NOMO-1 treated with DMSO at 0.1 percent for 48 hours (cell line): ENCODE measurements at regions not wholly inside any gene's neighbourhood (a gene's known extent, or its start where the extent isn't known, plus 50 kb on each side); places are given as distances from the start of the nearest gene placed in this dataset.

Experiments
- DNase-seq: peaks from one replicate; lab custom pipeline; 2025; ENCODE audit not compliant: unreplicated experiment; lab: John Stamatoyannopoulos, UW

GRCh38 chr4:24117975-24118374 lies 228.1 kb upstream of the PPARGC1A start:
- no peak for DNase-seq

- DNase-seq = no peak
Measured at GRCh38 chr4:24116107-24116506, 226.3 kb upstream of the PPARGC1A start.

DNA sequence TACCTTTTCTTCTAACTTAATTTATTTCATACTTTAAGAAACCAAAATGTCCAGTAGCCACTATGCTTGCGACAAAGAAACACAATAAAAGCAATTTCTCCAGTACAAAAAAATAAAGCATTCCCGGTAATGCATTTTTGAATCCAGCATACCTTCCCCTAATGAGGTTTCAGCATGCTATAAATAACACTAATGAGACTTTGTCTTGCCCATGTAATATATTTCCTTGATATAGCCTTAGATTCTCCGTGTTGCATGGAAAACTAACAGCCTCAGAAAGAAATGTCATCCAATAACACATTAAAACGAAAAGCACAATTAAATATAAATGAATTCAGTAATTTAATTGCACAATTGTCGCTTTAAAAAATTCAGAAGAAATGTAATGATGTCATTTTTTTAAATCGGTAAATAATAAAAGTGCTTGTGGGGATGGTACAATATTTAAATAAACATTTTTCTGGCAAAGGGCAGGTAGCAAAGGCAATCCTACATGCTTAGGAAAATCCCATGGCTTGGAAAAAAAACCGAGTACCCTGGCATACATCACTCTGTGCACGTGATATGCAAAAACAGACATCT lies 225.2 kb upstream of the PPARGC1A start:
- no peak for DNase-seq

DNA sequence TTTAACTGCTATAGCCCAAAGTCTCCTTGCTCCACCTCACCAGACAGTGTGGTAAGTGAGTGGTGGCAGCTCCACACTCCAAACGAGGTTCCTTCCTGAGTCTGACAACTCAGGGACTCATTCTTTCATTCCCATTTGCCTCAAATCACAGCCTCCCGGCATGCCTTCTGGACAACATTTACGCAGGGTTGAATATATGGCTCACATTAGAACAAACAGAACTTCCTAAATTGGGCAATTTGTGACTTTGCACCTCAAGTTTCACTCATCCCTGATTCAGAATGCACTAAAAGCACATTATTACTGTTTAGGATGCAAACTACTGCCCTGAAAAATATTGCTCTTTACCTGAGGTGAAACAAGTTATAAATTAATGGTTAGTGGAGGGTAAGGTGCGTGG lies 224.6 kb upstream of the PPARGC1A start:
- no peak for DNase-seq

DNA sequence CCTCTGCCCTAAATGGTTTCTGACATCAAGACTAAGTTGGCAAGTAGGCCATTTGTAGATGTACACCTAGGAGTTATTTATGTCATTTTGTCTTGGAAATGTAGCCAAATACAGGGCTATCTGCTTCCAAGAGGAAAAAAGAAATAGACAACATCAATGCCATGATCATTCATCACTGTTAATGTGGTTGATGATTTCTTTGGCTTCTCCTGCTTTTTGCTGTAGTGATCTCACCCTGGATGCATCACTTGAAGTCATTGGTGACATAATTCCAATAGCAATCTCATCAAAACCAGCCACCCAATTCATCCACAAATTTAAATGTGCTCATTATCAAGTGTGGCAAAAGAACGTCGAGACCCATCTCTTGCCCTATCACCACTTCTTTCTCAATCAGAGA lies 222.6 kb upstream of the PPARGC1A start:
- DNase-seq = no peak

- no peak for DNase-seq
Measured at GRCh38 chr4:24108567-24108966, 218.7 kb upstream of the PPARGC1A start.

DNA sequence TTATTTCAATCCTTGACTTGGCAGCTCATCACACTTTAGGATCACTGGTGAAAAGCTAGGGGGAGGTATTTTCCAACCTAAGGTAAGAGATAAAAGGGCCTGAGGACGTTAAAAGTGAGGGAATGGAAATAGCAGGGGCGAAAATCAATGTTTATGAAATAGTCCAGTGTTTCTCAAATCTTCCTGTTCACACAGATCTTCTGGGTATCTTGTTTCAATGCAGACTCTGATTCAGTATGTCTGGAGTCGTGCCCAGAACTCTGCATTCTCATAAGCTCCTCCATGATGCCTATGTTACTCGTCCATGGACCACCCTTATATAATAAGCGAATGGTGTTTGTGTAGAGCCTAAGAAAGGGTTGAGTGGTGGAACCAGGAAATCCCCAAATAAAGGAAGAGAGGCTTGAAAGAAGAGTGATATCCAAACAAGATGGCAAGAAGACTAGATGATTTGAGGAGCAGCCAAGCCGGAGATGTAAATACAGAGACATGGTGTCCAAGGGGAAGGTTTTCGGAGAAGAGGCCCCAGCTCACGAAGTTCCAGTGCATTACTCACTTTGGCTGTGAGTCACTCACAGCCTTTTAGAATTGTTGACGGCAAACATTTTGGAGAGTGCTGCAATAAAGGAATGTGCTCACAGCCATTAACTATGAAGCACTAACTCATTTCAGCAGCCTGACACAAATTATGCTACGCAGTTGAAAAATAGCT lies 215.6 kb upstream of the PPARGC1A start:
- DNase-seq = no peak

DNA sequence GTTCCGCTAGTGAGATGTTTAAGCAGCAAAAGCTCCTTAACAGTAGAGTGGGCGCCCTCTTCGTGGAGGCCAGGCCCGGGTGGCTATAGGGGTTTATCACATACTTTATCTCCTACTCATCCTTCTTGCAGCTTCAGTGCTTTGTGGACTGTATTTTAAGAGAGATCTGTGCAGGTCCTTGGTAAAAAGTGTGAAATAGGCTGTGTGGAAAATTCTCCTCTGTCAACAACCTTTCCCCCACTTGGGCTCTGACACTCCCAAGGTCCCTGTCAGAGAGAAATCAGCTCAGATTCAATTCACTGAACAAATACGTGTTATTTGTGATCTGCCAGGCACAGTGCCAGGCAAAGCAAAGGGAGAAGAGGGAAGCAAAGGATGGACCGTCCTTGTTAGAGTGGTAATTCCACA lies 214.3 kb upstream of the PPARGC1A start:
- DNase-seq = no peak

DNA sequence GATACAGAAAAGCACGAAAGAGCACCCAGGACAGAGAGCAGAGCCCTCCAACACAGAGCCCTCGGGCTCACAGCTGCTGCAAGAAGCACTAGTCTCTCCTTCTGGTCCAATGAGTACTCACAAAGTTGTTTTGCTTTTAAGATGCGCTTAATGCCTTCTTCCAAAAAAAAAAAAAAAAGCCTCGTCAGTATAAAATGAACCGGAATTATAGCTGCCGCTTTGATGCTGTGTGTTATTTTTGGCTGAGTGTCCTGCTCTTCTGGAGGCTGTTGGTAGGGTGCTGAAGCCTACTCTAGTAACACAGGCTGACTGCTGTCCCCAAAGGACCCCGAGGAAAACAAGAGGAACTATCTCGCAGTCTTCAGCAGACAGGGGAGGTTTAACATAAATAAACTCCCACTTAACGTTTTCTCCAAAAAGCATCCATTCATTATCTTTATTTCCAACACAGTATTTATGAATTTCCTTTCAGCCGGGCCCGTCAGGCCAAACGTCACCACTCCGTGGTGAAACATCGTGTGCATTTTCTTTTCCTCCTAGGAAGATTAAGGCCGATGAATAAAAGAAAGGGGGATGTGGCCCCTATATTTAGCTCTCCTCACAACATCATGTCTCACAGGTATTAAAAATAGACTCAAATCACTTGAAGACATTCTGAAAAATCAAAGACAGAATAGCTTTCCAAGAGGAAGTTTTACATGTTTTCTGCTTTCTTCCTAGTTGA lies 213.7 kb upstream of the PPARGC1A start:
- DNase-seq = no peak

- no peak for DNase-seq
Measured at GRCh38 chr4:24102621-24103020, 212.8 kb upstream of the PPARGC1A start.

- DNase-seq = no peak
Measured at GRCh38 chr4:24096603-24097002, 206.8 kb upstream of the PPARGC1A start.

DNA sequence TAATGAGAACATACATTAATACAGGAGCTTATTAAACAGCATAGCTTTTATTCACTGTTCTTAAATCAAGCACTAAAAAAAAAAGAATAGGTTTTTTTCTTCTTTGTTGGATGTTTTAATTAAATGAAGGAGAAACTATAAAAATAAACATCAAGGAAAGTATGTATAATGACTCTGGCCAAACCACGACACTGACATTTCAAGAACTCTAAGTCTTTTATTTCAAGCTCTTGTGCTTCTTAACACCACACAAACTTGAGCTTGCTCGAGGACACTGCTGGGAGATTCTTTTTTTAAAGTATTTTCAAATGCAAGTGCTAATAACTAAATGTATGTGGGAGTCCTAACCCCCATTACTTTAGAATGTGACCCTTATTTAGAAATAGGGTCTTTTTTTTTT lies 204.9 kb upstream of the PPARGC1A start:
- no peak for DNase-seq

DNA sequence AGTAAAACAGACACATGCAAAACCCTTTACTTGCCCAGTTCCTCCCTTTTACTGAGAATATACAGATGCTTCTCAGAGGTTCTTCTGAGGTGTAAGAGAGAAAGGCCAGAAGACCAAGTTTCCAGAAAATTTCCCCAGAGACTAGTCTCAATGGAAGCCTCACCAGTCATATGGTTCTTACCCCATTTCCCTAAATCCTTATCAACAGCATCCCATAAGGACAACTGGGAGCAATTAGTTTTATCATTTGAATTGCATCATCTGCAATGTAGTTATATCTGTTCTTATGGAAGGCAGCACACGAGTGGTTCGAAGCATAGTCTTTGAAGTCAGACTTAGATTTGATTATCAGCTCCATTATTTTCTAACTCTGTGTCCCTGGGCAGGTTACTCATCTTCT lies 203.6 kb upstream of the PPARGC1A start:
- no peak for DNase-seq

DNA sequence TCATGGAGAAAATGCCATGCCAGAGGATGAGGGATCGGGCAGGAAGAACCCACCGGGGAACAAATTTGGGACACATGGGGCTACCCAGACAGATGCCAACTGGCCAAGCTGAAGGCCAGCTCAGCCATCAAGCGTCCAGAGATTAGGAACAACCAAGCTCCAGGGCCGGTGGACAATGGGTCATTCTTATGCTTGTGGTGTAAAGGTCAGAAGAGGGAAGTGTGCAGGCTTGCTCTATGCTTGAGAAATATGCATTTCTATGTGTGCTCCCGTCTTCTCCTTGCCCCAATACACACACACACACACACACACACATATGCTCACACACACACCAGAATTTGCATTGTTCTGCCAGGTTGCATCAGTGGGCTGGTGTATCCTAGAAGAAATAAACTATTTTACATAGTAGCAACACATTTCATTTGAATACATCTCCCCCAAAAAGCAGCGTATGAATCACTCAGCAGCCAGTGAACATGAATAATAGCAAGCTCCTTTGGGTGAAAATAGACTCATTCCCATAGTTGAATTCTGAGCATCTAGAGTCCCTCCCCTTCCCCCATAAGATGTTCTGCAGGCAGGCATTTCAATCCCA lies 201.9 kb upstream of the PPARGC1A start:
- no peak for DNase-seq

DNA sequence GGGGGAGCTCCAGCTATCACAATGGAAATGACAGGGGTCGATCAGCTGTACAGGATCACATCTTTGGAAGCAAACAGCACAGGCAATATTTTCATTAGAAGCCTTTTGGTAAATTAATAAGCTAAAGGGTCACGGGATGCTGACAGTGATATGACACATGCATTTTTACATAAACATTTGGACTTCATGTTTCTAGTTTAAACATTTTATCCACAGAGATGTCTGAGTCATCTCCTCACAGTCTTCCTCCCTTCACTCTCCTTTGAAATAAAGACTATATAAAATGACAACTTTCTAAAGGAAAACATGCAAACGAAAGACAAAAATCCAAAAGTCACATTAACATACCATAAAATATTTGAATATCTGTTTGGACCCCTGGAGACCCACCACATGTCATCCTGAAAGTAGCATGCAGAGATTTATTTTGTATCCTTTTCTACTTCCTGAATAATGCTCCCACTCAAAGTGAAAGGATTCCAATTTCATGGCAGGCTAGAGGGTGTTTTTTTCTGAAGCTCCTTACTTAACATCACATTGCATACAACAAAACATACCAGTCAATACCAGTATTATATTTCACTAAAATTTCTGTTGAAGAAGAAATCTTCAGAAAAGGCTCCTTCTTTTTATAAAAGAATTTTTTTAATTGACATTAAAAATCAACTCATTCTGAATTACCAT lies 200.1 kb upstream of the PPARGC1A start:
- no peak for DNase-seq

DNA sequence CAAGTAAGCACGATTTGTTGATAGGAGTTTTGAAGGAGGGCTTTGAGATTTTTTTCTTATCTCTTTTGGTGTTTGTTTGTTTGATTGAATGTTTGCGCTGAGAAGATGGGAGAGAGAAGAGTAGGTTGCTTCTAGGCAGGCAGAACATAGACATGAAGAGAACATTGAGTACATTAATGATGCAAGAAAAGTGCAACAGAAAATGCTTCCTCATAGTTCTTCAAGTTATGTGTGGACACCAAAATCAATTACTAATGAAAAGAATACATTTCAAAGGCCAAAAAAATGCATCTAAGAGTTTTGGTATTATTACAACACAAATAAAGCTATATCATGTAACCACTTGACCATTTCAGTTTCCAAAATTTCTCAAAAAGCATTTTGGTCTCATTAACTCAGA lies 191.0 kb upstream of the PPARGC1A start:
- DNase-seq = no peak

GRCh38 chr4:24078347-24078962 lies 188.6 kb upstream of the PPARGC1A start:
- no peak for DNase-seq

DNA sequence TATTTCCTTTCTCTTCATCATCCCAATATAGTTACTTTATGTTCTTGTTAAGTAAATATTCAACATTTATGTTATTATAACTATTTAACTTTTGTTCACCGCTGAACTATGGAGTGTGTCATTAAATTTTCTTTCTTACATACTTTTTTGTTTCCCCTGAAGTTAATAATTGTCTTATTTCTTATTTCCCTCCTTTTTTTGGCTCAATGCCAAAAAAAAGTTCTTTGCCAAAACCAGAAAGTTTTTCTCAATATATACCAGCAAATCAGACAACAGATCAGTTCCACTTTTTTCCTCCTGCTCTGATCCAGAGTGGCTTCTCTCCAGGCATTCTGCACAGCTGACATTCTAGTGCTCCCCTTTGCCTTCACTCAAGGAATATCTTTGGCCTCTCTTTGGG lies 187.0 kb upstream of the PPARGC1A start:
- no peak for DNase-seq

DNA sequence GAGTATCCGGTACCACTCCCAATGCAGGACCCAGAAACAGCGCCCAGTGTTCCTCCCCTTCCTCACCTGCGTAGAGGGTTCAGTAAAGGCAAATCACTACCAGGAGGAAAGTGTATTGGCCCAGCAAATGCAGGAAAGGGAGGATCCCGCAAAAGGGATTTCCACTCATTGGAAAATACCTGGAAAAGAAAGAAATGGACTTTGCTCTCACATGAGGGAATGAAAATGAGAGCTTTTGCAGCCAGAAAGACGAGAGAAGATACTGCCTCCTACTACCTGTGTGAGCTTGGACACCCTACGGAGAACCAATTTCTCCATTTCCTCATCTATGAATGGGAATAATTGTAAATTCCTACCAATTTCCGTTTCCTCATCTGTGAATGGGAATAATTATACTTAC lies 184.1 kb upstream of the PPARGC1A start:
- DNase-seq = no peak

GRCh38 chr4:24071612-24072372 lies 181.9 kb upstream of the PPARGC1A start:
- DNase-seq = no peak
